ENCODE measurements at regions not wholly inside any gene's neighbourhood (a gene's known extent, or its start where the extent isn't known, plus 50 kb on each side); places are given as distances from the start of the nearest gene placed in this dataset.

- TF ChIP-seq TCF12 (IDR thresholded peaks at IDR 0.05; ENCODE audit: low read depth) (no peak), RAD21 (IDR thresholded peaks at IDR 0.05; ENCODE audit: low read depth) (no peak), ZBTB7A (IDR thresholded peaks at IDR 0.05; ENCODE audit: low read depth) (no peak), YY1 (IDR thresholded peaks at IDR 0.05; ENCODE audit: low read depth) (no peak)
These were observed 524.8 kb downstream of the ZNF516 start for GRCh38 chr18:75970212-75970611.

GRCh38 chr18:75966431-75966830 is 528.6 kb downstream of the ZNF516 start:
- TF ChIP-seq, protein P1, sequence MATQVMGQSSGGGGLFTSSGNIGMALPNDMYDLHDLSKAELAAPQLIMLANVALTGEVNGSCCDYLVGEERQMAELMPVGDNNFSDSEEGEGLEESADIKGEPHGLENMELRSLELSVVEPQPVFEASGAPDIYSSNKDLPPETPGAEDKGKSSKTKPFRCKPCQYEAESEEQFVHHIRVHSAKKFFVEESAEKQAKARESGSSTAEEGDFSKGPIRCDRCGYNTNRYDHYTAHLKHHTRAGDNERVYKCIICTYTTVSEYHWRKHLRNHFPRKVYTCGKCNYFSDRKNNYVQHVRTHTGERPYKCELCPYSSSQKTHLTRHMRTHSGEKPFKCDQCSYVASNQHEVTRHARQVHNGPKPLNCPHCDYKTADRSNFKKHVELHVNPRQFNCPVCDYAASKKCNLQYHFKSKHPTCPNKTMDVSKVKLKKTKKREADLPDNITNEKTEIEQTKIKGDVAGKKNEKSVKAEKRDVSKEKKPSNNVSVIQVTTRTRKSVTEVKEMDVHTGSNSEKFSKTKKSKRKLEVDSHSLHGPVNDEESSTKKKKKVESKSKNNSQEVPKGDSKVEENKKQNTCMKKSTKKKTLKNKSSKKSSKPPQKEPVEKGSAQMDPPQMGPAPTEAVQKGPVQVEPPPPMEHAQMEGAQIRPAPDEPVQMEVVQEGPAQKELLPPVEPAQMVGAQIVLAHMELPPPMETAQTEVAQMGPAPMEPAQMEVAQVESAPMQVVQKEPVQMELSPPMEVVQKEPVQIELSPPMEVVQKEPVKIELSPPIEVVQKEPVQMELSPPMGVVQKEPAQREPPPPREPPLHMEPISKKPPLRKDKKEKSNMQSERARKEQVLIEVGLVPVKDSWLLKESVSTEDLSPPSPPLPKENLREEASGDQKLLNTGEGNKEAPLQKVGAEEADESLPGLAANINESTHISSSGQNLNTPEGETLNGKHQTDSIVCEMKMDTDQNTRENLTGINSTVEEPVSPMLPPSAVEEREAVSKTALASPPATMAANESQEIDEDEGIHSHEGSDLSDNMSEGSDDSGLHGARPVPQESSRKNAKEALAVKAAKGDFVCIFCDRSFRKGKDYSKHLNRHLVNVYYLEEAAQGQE (IDR thresholded peaks at IDR 0.05; ENCODE audit: low read depth), result no peak
- TF ChIP-seq RAD21 (IDR thresholded peaks at IDR 0.05; ENCODE audit: low read depth) (no peak), TEAD4 (IDR thresholded peaks at IDR 0.05) (no peak), EGR1 (IDR thresholded peaks at IDR 0.05) (no peak), EP300 (IDR thresholded peaks at IDR 0.05; ENCODE audit: borderline replicate concordance) (no peak), CEBPB (IDR thresholded peaks at IDR 0.05) (no peak), NFIC (IDR thresholded peaks at IDR 0.05) (no peak), MAX (IDR thresholded peaks at IDR 0.05) (no peak), TAF1 (IDR thresholded peaks at IDR 0.05; ENCODE audit: low read depth) (no peak), TCF12 (IDR thresholded peaks at IDR 0.05; ENCODE audit: low read depth) (no peak), FOXM1 (IDR thresholded peaks at IDR 0.05; ENCODE audit: borderline replicate concordance, low read depth) (no peak), YY1 (IDR thresholded peaks at IDR 0.05; ENCODE audit: low read depth) (no peak), ZBTB7A (IDR thresholded peaks at IDR 0.05; ENCODE audit: low read depth) (no peak), CREB1 (IDR thresholded peaks at IDR 0.05; ENCODE audit: low read depth) (no peak)
- TF ChIP-seq, protein P2, sequence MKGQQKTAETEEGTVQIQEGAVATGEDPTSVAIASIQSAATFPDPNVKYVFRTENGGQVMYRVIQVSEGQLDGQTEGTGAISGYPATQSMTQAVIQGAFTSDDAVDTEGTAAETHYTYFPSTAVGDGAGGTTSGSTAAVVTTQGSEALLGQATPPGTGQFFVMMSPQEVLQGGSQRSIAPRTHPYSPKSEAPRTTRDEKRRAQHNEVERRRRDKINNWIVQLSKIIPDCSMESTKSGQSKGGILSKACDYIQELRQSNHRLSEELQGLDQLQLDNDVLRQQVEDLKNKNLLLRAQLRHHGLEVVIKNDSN (IDR thresholded peaks at IDR 0.05), result no peak

GRCh38 chr18:75962036-75962572 is 532.9 kb downstream of the ZNF516 start:
- TF ChIP-seq CEBPB (IDR thresholded peaks at IDR 0.05), result 0 out of 2 replicates have a peak, but pooled peaks have one; percentile 18
- TF ChIP-seq YY1 (IDR thresholded peaks at IDR 0.05; ENCODE audit: low read depth), result no peak

DNA sequence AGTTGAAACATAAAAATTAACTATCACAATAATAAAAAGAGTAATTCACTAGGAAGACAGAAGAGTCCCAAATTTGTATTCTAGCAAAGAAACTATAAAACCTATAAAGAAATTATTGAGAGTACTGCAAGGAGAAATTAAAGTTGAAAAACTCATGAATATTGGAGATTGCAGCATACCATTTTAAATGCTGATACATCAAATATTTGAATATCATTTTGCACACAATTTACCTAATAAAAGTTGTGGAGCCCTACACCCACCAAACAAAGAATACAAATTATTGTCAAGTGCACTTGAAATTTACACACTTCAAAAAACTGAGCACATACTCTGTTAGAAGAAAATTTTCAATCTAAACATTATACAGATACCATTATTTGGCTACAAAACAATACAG is 531.6 kb upstream of the SMIM21 start:
- TF ChIP-seq EP300 (IDR thresholded peaks at IDR 0.05; ENCODE audit: borderline replicate concordance), result no peak
- TF ChIP-seq FOXM1 (IDR thresholded peaks at IDR 0.05; ENCODE audit: borderline replicate concordance, low read depth), result no peak
- TF ChIP-seq ZBTB7A (IDR thresholded peaks at IDR 0.05; ENCODE audit: low read depth), result no peak
- TF ChIP-seq TCF12 (IDR thresholded peaks at IDR 0.05; ENCODE audit: low read depth), result no peak

DNA sequence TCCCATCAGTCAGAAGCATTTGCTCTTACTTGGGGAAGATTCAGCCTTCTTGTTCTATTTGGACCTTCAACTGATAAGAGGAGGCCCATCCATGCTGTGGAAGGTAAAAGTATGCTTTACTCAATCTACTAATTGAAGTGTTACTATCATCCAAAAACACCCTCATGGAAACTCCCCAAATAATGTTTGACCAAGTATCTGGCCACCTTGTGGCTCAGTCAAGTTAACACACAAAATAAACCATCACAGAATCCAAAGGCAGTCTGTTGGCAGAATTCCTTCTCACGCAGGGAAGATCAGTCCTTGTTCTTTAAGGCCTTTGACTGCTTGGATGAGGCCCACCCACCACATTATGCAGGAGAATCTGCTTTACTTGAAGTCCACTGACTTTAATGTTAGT is 531.2 kb upstream of the SMIM21 start:
- TF ChIP-seq RAD21 (IDR thresholded peaks at IDR 0.05; ENCODE audit: low read depth) (peak; percentile 21; the same call in 1 of the 2 replicates), MAX (IDR thresholded peaks at IDR 0.05) (no peak)

- no peak for TF ChIP-seq TEAD4 (IDR thresholded peaks at IDR 0.05)
These were observed 517.9 kb upstream of the SMIM21 start for GRCh38 chr18:75945265-75945933.

- no peak for TF ChIP-seq CREB1 (IDR thresholded peaks at IDR 0.05; ENCODE audit: low read depth)
- TF ChIP-seq FOXM1 (IDR thresholded peaks at IDR 0.05; ENCODE audit: borderline replicate concordance, low read depth), result no peak
- no peak for TF ChIP-seq TAF1 (IDR thresholded peaks at IDR 0.05; ENCODE audit: low read depth)
- TF ChIP-seq CEBPB (IDR thresholded peaks at IDR 0.05), result no peak
- TF ChIP-seq ZBTB7A (IDR thresholded peaks at IDR 0.05; ENCODE audit: low read depth), result no peak
- no peak for TF ChIP-seq RAD21 (IDR thresholded peaks at IDR 0.05; ENCODE audit: low read depth)
- no peak for TF ChIP-seq EP300 (IDR thresholded peaks at IDR 0.05; ENCODE audit: borderline replicate concordance)
- TF ChIP-seq, protein P1 (IDR thresholded peaks at IDR 0.05; ENCODE audit: low read depth), result no peak
- no peak for TF ChIP-seq EGR1 (IDR thresholded peaks at IDR 0.05)
- no peak for TF ChIP-seq TCF12 (IDR thresholded peaks at IDR 0.05; ENCODE audit: low read depth)
- TF ChIP-seq, protein P2 (IDR thresholded peaks at IDR 0.05), result no peak
- no peak for TF ChIP-seq YY1 (IDR thresholded peaks at IDR 0.05; ENCODE audit: low read depth)
- no peak for TF ChIP-seq MAX (IDR thresholded peaks at IDR 0.05)
- TF ChIP-seq NFIC (IDR thresholded peaks at IDR 0.05), result no peak
- TF ChIP-seq TEAD4 (IDR thresholded peaks at IDR 0.05), result no peak
These were observed 509.8 kb upstream of the SMIM21 start for GRCh38 chr18:75937306-75937705.

Data from Ishikawa (cell line).